Body of pancreas (tissue), 4 donors: ENCODE measurements at regions not wholly inside any gene's neighbourhood (a gene's known extent, or its start where the extent isn't known, plus 50 kb on each side); places are given as distances from the start of the nearest gene placed in this dataset.
"Not testable (repeated sequence)": the region's sequence is repeated elsewhere in the genome, so short reads cannot be mapped to it uniquely, and the experiment has no call there.

Experiments
- POLR2A ChIP-seq, 3 donors: fragments of 450-650 bp; IDR thresholded peaks; one replicate each; pipeline ENCODE4 v1.6.1; 2016; ENCODE audit warnings: antibody characterized with exemption in 3 of 3, mild to moderate bottlenecking in 2 of 3
- TF ChIP-seq, protein P1 (sequence below), 7 experiments: fragments of 450-650 bp in 4 of 7; fragments of 200-600 bp in 3 of 7; sonication (generic) in 3 of 7; IDR thresholded peaks; one replicate each; pipeline ENCODE4 v1.5.1; 2016 to 2019; ENCODE audit warnings: antibody characterized with exemption in 7 of 7

DNA sequence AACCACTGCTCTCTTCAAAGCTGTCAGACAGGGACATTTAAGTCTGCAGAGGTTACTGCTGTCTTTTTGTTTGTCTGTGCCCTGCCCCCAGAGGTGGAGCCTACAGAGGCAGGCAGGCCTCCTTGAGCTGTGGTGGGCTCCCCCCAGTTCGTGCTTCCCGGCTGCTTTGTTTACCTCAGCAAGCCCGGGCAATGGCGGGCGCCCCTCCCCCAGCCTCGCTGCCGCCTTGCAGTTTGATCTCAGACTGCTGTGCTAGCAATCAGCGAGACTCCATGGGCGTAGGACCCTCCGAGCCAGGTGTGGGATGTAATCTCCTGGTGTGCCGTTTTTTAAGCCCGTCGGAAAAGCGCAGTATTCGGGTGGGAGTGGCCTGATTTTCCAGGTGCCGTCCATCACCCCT lies 93.4 kb upstream of the PRMT8 start:
- TF ChIP-seq, protein P1, sequence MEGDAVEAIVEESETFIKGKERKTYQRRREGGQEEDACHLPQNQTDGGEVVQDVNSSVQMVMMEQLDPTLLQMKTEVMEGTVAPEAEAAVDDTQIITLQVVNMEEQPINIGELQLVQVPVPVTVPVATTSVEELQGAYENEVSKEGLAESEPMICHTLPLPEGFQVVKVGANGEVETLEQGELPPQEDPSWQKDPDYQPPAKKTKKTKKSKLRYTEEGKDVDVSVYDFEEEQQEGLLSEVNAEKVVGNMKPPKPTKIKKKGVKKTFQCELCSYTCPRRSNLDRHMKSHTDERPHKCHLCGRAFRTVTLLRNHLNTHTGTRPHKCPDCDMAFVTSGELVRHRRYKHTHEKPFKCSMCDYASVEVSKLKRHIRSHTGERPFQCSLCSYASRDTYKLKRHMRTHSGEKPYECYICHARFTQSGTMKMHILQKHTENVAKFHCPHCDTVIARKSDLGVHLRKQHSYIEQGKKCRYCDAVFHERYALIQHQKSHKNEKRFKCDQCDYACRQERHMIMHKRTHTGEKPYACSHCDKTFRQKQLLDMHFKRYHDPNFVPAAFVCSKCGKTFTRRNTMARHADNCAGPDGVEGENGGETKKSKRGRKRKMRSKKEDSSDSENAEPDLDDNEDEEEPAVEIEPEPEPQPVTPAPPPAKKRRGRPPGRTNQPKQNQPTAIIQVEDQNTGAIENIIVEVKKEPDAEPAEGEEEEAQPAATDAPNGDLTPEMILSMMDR (IDR thresholded peaks at IDR 0.05): not testable (repeated sequence)
- not testable (repeated sequence) for TF ChIP-seq POLR2A (IDR thresholded peaks at IDR 0.05)
